GM21723 (cell line): ENCODE measurements at regions not wholly inside any gene's neighbourhood (a gene's known extent, or its start where the extent isn't known, plus 50 kb on each side); places are given as distances from the start of the nearest gene placed in this dataset.
"Not testable (repeated sequence)": the region's sequence is repeated elsewhere in the genome, so short reads cannot be mapped to it uniquely, and the experiment has no call there.

Experiments
- ATAC-seq: cut with Tn5 transposase; IDR thresholded peaks from one replicate; pipeline ENCODE4 v1.9.1; 2021; ENCODE audit warnings: mild to moderate bottlenecking, moderate library complexity; ENCODE audit not compliant: unreplicated experiment

GRCh38 chr18:28771849-28772248, 594.9 kb upstream of the CDH2 start:
- no peak for ATAC-seq

DNA sequence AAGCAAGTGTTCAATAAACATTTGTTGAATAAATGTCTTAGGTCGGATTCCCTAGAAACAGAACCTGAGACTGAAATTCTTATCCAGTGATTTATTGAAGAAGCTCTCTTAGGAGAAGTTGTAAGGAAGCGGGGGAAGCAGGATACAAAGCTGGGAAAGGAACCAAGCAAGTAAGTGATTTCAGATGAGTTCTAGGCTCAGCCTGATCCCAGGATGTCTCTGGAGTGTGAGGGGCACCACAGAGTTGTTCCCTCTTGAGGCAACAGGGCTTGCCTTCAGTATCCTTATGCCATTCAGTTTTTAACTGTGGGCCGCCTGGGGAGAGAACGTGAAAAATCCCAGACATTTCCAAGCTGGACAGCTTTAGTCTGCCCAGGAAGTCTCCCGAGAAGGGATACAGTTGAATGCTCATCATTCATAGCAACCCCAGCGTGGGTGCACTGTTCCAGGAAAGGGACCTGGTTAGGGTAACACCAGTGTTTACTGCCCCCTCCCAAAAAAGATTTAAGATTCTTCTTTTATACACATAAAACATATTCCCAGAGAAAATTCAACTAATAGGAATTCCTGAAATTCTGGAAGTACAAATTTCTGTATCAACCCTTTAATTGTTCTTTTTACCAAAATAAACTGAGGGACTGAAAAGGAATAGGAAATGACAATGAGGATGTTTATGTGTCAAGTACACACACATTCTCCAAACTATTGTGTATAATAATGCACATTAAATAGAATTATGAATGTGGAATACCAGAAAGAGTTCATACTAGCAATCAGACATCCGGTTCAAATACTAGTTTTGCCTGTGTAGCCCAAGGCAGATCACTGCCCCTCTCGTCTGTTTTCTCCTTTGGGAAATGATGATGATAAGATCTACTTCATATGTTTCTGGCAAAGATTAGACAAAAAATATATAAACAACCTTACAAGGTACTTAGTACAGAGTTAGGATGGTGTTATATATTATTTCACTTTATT, 592.1 kb upstream of the CDH2 start:
- ATAC-seq: no peak

DNA sequence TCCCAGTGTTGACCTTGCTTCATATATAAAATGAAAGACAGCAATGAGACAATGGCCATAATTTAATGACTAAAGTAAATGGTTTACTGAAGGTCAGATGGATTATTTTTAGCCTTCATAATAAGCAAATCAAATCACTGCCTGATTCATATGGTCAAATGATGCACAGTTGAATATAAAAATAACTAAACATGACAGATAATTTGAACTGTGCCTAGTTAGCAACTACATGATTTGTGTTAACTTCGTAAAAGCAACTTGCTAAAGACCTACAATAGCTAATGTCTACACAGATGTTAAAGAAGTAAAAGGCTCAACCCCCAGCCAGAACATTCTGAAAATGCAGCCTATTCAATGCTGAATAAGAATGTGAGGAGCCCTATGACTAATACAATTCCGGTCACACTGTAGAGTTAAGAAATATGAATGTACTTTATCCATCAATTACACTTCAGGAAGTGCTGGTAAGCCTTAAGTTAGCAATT, 590.8 kb upstream of the CDH2 start:
- ATAC-seq: no peak

GRCh38 chr18:28767201-28767600, 590.3 kb upstream of the CDH2 start:
- ATAC-seq: no peak

- ATAC-seq: no peak
Observed at GRCh38 chr18:28766721-28767120, 589.8 kb upstream of the CDH2 start.

- no peak for ATAC-seq
Observed at GRCh38 chr18:28766027-28766426, 589.1 kb upstream of the CDH2 start.

DNA sequence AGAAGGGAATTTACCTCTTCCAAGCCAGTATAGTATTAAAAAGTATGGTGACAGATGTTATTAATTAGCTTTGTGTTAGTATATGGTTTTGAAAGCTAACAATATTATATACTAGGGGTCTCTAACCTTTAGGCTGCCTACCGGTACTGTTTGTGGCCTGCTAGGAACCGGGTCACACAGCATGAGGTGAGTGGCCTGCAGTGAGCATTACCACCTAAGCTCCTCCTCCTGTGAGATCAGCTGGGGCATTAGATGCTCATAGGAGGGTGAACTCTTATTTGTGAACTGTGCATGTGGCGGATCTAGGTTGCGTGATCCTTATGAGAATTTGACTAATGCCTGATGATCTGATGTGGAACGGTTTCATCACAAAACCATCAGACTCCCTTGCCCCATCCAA, 583.4 kb upstream of the CDH2 start:
- no peak for ATAC-seq

- no peak for ATAC-seq
Observed at GRCh38 chr18:28757466-28758008, 580.6 kb upstream of the CDH2 start.

GRCh38 chr18:28743115-28743514, 566.2 kb upstream of the CDH2 start:
- ATAC-seq: no peak

DNA sequence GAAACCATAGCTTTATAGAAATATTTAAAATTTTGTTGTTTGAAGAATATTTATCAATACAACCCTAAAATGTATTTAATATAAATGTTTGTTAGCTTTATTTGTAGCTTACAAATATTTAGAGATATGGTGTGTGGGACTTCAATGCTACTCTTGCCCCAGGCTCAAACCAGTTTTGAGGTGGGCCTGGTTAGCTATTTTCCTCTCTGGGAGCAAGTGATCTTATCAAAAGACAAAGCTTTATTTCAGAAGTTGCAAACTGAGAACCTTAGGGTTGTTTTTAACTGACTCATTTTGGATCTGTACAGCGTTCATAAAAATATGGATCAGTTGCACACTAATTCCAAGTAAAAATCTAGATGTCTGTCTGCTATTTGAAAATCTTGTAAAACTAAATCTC, 563.6 kb upstream of the CDH2 start:
- ATAC-seq: no peak

DNA sequence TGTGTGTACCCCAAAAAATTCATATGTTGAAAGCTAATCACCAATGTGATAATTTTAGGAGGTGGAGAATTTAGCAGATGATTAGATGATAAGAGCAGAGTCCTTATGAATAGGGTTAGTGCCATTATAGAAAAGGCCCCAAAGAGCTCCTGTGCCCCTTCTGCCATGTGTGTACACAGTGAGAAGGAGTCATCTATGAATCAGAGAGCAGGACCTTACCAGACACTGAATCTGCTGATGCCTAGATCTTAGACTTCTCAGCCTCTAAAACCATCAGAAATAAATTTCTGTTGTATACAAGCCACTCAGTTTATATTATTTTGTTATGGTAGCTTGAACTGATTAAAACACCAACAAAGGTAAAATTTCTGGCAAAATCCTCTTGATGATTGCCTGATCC, 560.0 kb upstream of the CDH2 start:
- no peak for ATAC-seq

DNA sequence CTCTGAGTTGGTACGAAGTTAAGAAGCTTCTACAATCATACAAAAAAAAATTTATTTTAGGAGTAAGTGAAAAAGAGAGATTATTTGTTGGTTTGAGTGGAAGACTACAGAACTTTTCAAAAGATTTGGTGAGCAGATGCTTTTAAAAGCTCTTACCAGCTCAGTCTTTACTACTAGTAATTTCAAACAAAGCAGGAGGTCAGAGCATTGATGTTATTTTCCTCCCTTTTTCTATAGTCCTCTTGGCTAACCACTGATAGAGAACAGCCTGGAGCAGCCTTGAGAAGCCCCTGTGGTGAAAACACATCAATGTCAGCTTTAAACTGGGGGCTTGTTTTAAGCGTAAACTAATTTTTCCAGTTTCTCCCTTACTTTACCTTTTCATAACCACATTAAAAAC, 559.3 kb upstream of the CDH2 start:
- no peak for ATAC-seq

- ATAC-seq: no peak
Observed at GRCh38 chr18:28735731-28736130, 558.8 kb upstream of the CDH2 start.

- ATAC-seq: no peak
Observed at GRCh38 chr18:28729321-28729720, 552.4 kb upstream of the CDH2 start.

GRCh38 chr18:28728891-28729290, 552.0 kb upstream of the CDH2 start:
- no peak for ATAC-seq

DNA sequence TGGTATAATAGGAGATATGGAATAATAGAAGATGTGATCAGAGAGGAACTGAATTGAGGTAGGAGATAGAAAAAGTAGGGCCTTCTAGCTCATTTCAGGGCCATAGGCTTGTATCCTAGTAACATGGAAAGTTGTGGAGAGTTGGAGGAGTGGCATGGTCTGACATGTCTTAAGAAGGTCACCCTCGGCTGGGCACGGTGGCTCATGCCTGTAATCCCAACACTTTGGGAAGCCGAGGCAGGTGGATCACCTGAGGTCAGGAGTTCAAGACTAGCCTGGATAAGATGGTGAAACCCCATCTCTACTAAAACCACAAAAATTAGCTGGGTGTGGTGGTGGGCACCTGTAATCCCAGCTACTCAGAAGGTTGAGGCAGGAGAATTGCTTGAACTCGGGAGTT, 550.3 kb upstream of the CDH2 start:
- not testable (repeated sequence) for ATAC-seq

- ATAC-seq: no peak
Observed at GRCh38 chr18:28725876-28726275, 548.9 kb upstream of the CDH2 start.

GRCh38 chr18:28723506-28723905, 546.6 kb upstream of the CDH2 start:
- no peak for ATAC-seq

DNA sequence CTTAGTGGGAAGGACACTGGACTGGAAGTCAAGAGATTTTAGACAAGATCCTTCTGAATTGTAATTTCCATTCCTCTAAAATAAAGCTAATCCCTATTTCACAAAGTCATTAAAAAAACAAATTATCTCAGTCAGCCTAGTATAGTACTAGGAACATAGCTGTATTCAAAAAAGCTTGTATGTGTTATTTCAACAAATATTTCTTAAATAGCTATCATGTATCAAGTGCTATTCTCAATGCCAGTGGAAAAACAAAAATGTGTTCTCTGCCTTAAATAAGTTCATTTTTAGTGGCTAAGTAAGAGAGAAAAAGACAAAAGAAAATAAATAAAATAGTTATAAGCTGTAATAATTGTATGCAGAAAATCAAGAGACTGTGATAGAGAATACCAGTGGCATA, 541.8 kb upstream of the CDH2 start:
- ATAC-seq: no peak

- no peak for ATAC-seq
Observed at GRCh38 chr18:28716338-28716737, 539.4 kb upstream of the CDH2 start.

DNA sequence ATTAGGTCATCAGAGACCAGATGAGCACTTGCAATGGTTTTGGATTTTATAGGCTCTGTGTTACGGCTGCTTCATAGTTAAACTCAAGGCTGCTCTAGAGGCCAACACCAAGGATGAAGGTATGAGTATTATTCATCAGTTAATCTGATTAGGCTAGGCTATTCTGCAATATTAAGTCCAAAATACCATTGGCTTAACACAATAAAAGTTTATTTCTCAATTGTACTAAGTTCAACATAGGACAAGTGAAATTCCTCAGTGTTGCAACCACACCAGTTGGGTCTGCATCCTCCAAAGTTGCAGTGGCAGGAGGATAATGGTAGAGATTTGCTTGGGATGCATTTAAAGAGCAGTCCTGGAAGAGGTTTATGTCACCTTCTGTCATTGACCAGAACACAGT, 538.3 kb upstream of the CDH2 start:
- no peak for ATAC-seq

- no peak for ATAC-seq
Observed at GRCh38 chr18:28714498-28714897, 537.6 kb upstream of the CDH2 start.
